ENCODE measurements at regions not wholly inside any gene's neighbourhood (a gene's known extent, or its start where the extent isn't known, plus 50 kb on each side); places are given as distances from the start of the nearest gene placed in this dataset.

DNA sequence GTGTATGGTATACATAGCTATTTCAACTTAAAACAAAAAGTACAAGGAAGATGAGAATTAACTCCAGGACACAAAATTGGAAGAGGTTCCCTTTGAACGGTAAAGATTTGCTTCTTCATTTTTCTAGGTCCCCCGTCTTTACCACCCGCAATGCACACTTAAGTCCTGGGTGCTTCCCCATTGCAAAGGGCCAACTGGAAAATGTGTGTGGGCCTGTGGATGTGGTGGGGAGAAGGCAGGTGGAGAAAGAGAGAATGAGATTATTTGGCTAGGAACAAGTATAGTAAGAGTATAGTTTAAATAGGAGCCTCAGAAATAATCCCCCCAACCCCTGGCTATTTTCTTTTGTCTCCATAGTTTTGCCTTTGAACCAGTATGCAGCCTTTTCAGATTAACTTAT lies 115.4 kb downstream of the HLX start:
- DNase-seq, result no peak
- Mint-ChIP-seq H3K36me3 (ENCODE audit: insufficient read depth) (no peaks in the 10 kb centered on the region), H3K4me3 (no peak overlapping the region), H3K4me1 (ENCODE audit: low read depth) (no peaks in the 10 kb centered on the region), H3K27me3 (ENCODE audit: low read depth) (no peaks in the 10 kb centered on the region), H3K9me3 (peaks cover 9% of the 10 kb centered on the region)
- no peak for ATAC-seq

DNA sequence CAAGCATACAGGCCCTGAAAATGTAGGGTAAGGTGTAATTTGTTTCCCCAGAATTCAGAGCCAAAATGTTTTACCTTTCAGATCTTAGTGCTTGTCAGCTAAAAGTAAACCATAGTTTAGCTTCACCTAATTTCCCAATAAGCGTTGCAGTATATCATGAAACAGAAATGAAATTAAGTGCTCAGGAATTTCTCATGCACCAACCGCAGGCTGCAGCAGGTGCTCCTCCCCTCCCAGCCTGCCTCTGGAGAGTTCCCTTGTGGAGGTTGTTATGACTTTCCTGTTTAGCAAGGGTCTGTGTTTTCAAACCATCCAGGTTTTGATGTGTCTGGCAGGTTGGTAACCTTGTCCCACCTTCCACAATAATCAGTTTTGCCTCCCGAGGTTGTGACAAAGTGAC lies 118.5 kb downstream of the HLX start:
- no peaks in the 10 kb centered on the region for H3K36me3 Mint-ChIP-seq (ENCODE audit: insufficient read depth)
- no peaks in the 10 kb centered on the region for H3K27me3 Mint-ChIP-seq (ENCODE audit: low read depth)
- DNase-seq, result no peak
- no peak for ATAC-seq
- H3K9me3 Mint-ChIP-seq, result peaks cover 6% of the 10 kb centered on the region
- H3K4me1 Mint-ChIP-seq (ENCODE audit: low read depth), result no peaks in the 10 kb centered on the region
- H3K4me3 Mint-ChIP-seq, result no peak overlapping the region

DNA sequence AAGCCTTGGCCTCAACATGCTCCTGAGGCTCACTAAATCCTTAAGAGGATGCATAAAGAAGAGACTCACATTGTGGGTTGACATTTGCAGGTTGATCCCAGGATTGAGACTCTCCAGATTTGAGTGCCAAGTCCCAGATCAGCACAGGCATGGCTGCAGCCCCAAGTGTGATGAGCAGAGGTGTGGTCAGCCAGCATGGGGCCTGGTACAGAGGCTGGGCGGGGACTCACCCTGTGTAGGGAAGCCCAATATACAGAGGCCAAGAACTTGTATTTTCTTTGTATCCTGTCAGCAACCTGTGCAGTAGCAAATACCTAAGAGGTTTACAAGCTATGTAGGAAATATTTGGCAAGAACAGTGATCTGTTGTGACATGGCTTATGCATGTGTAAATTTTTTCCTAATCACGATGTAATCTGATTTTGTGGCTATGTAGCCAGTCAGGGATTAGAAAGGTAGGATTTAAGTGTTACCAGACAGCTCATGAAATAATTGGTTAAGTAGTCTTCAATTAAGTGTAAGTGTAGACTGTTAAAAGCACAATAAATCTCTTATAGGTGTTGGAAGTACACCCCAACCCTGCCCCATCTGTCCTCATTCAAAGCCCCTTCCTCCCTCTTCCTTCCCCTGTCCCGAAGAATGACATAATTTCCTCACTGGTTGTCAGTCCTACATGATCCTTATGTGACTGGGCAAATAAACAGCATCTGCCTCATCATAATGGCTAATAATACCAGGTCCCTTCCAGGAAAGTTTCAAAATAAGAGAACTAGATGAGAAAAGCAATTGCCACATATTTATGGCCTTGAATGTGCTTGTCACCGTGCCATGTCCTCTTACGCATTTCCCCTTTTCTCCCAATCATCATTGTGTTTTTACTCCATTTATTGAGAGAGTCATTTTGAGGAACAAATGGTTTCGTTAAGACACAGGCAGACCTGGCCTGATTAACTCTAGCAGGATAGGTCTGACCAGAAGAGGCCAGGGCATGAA lies 120.9 kb downstream of the HLX start:
- DNase-seq (no peak), ATAC-seq (no peak)
- Mint-ChIP-seq H3K4me3 (no peak overlapping the region), H3K4me1 (ENCODE audit: low read depth) (no peaks in the 10 kb centered on the region), H3K27me3 (ENCODE audit: low read depth) (no peaks in the 10 kb centered on the region), H3K36me3 (ENCODE audit: insufficient read depth) (no peaks in the 10 kb centered on the region), H3K9me3 (peaks cover 8% of the 10 kb centered on the region)

- H3K36me3 Mint-ChIP-seq (ENCODE audit: insufficient read depth), result no peaks in the 10 kb centered on the region
- peaks cover 9% of the 10 kb centered on the region for H3K9me3 Mint-ChIP-seq
- no peak overlapping the region for H3K4me3 Mint-ChIP-seq
- no peak for DNase-seq
- H3K27me3 Mint-ChIP-seq (ENCODE audit: low read depth), result no peaks in the 10 kb centered on the region
- no peak for ATAC-seq
- H3K4me1 Mint-ChIP-seq (ENCODE audit: low read depth), result no peaks in the 10 kb centered on the region
Observed at GRCh38 chr1:221001167-221001566, 121.9 kb downstream of the HLX start.

GRCh38 chr1:221002601-221003000 lies 123.4 kb downstream of the HLX start:
- H3K4me3 Mint-ChIP-seq, result no peak overlapping the region
- DNase-seq (no peak), ATAC-seq (no peak)
- H3K4me1 Mint-ChIP-seq (ENCODE audit: low read depth), result no peaks in the 10 kb centered on the region
- no peaks in the 10 kb centered on the region for H3K27me3 Mint-ChIP-seq (ENCODE audit: low read depth)
- peaks cover 4% of the 10 kb centered on the region for H3K9me3 Mint-ChIP-seq
- H3K36me3 Mint-ChIP-seq (ENCODE audit: insufficient read depth), result no peaks in the 10 kb centered on the region

DNA sequence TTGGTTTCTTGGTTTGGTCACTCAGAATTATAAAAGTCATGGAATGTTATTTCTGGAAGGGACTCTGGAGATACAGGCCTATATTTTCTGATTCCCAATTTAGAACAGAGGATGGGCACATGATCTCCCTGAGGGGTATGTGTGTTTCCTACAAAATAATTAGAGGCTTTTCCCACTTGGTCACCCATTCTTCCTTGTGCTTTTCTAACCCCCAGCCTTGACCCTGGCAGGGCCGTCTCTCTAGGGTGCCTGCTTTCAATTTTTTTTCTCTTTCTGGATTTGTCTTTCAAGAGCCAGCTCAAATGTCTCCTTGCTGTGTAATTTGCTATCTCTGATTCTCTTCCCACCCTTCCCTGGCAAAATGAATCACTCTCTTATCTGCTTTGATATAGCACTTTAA lies 131.9 kb downstream of the HLX start:
- ATAC-seq, result no peak

GRCh38 chr1:221012120-221012519 lies 132.9 kb downstream of the HLX start:
- no peak overlapping the region for H3K4me3 Mint-ChIP-seq
- ATAC-seq, result no peak
- no peaks in the 10 kb centered on the region for H3K27me3 Mint-ChIP-seq (ENCODE audit: low read depth)
- H3K4me1 Mint-ChIP-seq (ENCODE audit: low read depth), result no peaks in the 10 kb centered on the region
- no peaks in the 10 kb centered on the region for H3K36me3 Mint-ChIP-seq (ENCODE audit: insufficient read depth)
- H3K9me3 Mint-ChIP-seq, result no peaks in the 10 kb centered on the region
- no peak for DNase-seq

More for the DNA sequence above, 131.9 kb downstream of the HLX start:
- no peaks in the 10 kb centered on the region for H3K9me3 Mint-ChIP-seq
- H3K36me3 Mint-ChIP-seq (ENCODE audit: insufficient read depth), result no peaks in the 10 kb centered on the region
- no peaks in the 10 kb centered on the region for H3K27me3 Mint-ChIP-seq (ENCODE audit: low read depth)
- H3K4me1 Mint-ChIP-seq (ENCODE audit: low read depth), result no peaks in the 10 kb centered on the region
- no peak overlapping the region for H3K4me3 Mint-ChIP-seq
- no peak for DNase-seq

DNA sequence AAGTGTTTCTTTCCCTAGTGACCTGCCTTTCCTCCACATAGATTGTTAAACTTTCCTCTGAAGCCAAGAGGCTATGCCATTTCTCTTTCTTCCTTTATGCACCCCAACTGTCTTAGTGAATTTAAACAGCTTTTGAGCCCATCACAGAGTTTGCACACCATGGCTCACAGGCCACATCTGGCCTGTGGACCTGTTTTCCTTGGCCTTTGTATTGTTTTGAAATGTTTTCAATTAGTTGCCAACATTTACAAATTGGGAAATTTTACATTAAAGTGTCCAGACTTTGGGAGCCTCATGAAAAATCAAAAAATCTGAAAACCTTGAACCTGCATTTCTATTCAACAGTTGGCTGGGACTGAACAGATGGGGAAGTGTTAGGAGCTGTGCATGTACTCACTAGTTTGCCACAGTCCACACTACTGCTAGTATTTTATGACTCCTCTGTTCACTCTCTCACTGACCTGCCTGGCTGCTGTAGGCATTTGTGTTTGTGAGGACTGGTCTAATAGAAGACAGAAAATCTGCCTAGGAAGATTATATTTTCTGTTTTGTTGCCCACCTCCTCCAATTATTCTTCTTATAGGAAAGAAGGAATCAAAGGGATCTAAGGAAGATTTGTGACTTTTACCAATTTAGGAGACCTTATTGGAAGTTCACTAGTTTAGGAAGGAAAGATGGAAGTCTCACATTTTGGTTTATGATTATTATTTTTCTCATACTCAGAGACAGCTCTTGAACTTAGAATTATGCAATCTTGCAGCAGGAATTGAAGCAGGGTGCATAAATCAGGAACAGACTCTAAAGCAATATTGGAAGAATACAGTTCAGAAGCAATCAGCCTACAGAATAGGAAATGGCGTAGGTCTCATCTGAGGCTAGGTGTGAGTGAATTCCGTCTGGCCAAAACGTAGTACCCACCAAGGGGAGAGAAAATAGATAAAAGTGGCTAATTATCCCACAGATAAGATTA lies 134.7 kb downstream of the HLX start:
- Mint-ChIP-seq H3K36me3 (ENCODE audit: insufficient read depth) (no peaks in the 10 kb centered on the region), H3K4me1 (ENCODE audit: low read depth) (no peaks in the 10 kb centered on the region), H3K27me3 (ENCODE audit: low read depth) (no peaks in the 10 kb centered on the region), H3K9me3 (no peaks in the 10 kb centered on the region), H3K4me3 (no peak overlapping the region)
- DNase-seq (no peak), ATAC-seq (no peak)

- Mint-ChIP-seq H3K9me3 (no peaks in the 10 kb centered on the region), H3K27me3 (ENCODE audit: low read depth) (no peaks in the 10 kb centered on the region), H3K4me3 (no peak overlapping the region), H3K36me3 (ENCODE audit: insufficient read depth) (no peaks in the 10 kb centered on the region), H3K4me1 (ENCODE audit: low read depth) (no peaks in the 10 kb centered on the region)
- ATAC-seq (no peak), DNase-seq (no peak)
Observed at GRCh38 chr1:221015159-221015790, 136.0 kb downstream of the HLX start.

GRCh38 chr1:221016751-221017150 lies 137.5 kb downstream of the HLX start:
- H3K36me3 Mint-ChIP-seq (ENCODE audit: insufficient read depth), result no peaks in the 10 kb centered on the region

DNA sequence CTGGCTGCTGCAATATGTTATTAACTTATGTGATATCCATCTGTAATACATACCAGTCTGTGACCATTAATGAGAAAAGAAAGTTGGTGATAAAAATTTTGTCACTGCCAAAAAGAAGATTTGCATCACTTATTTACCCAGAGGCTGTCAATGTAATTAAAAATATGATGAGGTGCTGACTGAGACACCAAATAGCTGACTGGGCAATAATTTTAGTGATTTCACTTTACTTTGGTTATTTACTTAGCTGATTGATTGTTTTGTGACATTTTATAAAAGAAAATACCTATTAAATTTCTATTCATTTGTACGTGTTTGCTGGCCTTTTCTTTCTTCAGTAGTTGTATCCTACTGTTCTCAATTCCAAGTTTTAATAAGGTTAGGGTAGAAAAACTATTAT lies 139.2 kb downstream of the HLX start:
- ATAC-seq (no peak), DNase-seq (no peak)
- no peaks in the 10 kb centered on the region for H3K36me3 Mint-ChIP-seq (ENCODE audit: insufficient read depth)
- H3K27me3 Mint-ChIP-seq (ENCODE audit: low read depth), result peaks cover 1% of the 10 kb centered on the region
- H3K9me3 Mint-ChIP-seq, result no peaks in the 10 kb centered on the region
- H3K4me1 Mint-ChIP-seq (ENCODE audit: low read depth), result no peaks in the 10 kb centered on the region
- H3K4me3 Mint-ChIP-seq, result no peak overlapping the region

More at GRCh38 chr1:221016751-221017150, 137.5 kb downstream of the HLX start:
- Mint-ChIP-seq H3K4me3 (no peak overlapping the region), H3K9me3 (no peaks in the 10 kb centered on the region), H3K27me3 (ENCODE audit: low read depth) (peaks cover 1% of the 10 kb centered on the region), H3K4me1 (ENCODE audit: low read depth) (no peaks in the 10 kb centered on the region)
- no peak for ATAC-seq
- no peak for DNase-seq

DNA sequence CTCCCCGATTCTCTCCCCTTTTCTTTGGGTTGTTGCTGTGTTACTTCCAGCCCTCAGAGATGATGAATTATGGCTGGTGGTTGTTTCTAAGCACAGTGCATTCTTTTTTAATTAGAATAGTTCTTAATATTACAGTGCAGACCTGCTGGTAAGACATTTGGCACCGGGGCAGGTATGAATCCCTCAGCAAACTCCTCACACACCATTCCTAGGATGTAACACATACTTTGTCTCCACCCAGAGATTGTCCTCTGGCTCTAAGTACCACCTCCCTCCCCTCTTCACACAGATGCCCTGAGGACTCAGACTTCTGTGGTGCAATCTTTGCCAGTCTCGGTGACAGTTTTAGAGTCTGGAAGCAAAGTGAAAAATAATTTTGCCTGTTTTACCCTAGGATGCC lies 143.1 kb downstream of the HLX start:
- no peaks in the 10 kb centered on the region for H3K4me1 Mint-ChIP-seq (ENCODE audit: low read depth)
- ATAC-seq (no peak), DNase-seq (no peak)
- H3K36me3 Mint-ChIP-seq (ENCODE audit: insufficient read depth), result no peaks in the 10 kb centered on the region
- H3K9me3 Mint-ChIP-seq, result no peaks in the 10 kb centered on the region
- H3K4me3 Mint-ChIP-seq, result no peak overlapping the region
- H3K27me3 Mint-ChIP-seq (ENCODE audit: low read depth), result peaks cover 1% of the 10 kb centered on the region

GRCh38 chr1:221023482-221023881 lies 144.2 kb downstream of the HLX start:
- H3K36me3 Mint-ChIP-seq (ENCODE audit: insufficient read depth), result no peaks in the 10 kb centered on the region
- ATAC-seq (no peak), DNase-seq (no peak)
- H3K27me3 Mint-ChIP-seq (ENCODE audit: low read depth), result peaks cover 1% of the 10 kb centered on the region
- H3K4me3 Mint-ChIP-seq, result no peak overlapping the region
- no peaks in the 10 kb centered on the region for H3K9me3 Mint-ChIP-seq
- no peaks in the 10 kb centered on the region for H3K4me1 Mint-ChIP-seq (ENCODE audit: low read depth)

DNA sequence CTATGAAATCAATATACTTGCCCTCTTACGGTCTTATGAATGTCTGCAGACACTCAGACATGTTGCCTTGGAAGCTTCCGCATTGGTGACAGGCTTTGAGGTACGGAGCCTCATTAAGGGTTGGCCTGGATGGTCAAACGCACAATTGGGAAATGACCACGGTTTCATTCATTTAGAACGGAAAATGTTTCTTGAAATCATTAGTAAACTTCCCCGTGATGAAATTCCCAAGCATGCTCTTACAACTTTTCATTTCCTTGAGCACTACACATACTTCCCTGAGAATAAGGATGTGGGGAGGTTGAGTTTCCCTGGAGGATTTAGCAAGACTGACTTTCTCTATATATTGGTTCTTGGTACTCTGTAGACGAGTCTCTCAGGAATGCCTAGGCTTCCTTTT lies 146.3 kb downstream of the HLX start:
- H3K4me1 Mint-ChIP-seq (ENCODE audit: low read depth), result no peaks in the 10 kb centered on the region
- ATAC-seq, result no peak
- no peak overlapping the region for H3K4me3 Mint-ChIP-seq
- peaks cover 1% of the 10 kb centered on the region for H3K27me3 Mint-ChIP-seq (ENCODE audit: low read depth)
- no peak for DNase-seq
- H3K36me3 Mint-ChIP-seq (ENCODE audit: insufficient read depth), result no peaks in the 10 kb centered on the region
- H3K9me3 Mint-ChIP-seq, result no peaks in the 10 kb centered on the region
